Activated CD4-positive, alpha-beta T cell treated with anti-CD3 and anti-CD28 coated beads, Interleukin-2, amount 50 U/mL, for 48 hours (primary cell): ENCODE measurements at regions not wholly inside any gene's neighbourhood (a gene's known extent, or its start where the extent isn't known, plus 50 kb on each side); places are given as distances from the start of the nearest gene placed in this dataset.
"Not testable (repeated sequence)": the region's sequence is repeated elsewhere in the genome, so short reads cannot be mapped to it uniquely, and the experiment has no call there.

ENCODE experiments used
- DNase-seq, 2 experiments: peaks; one replicate each; pipeline ENCODE4 v3.0.0-alpha.2; 2020

DNA sequence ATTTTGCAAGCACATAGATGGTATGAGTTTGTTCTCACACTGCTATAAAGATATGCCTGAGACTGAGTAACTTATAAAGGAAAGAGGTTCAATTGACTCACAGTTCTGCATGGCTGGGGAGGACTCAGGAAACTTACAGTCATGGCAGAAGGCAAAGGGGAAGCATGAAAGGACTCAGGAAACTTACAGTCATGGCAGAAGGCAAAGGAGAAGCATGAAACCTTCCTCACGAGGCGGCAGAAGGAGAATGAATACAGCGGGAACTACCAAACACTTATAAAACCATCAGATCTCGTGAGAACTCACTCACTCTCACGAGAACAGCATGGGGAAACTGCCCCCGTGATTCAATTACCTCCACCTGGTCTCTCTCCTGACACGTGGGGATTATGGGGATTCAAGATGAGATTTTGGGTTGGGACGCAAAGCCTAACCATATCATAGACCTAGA lies 101.9 kb upstream of the NCOR2 start:
- not testable (repeated sequence) for DNase-seq

DNA sequence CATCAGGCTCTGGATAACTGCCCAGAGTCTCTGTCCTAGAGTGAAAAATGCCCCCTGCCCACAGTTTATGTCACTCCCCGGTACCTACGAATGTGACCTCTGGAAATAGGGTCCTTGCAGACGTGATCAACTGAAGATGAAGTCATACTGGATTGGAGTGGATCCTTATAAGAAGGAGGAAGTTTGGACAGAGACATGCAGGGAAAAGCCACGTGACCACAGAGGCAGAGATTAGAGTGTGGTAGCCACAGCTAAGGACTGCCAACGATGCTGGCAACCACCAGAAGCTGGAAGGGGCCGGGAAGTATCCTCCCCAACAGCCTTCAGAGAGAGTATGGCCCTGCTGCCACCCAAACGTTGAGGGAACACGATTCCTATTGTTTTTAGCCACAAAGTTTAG lies 101.2 kb upstream of the NCOR2 start:
- DNase-seq = no peak

DNA sequence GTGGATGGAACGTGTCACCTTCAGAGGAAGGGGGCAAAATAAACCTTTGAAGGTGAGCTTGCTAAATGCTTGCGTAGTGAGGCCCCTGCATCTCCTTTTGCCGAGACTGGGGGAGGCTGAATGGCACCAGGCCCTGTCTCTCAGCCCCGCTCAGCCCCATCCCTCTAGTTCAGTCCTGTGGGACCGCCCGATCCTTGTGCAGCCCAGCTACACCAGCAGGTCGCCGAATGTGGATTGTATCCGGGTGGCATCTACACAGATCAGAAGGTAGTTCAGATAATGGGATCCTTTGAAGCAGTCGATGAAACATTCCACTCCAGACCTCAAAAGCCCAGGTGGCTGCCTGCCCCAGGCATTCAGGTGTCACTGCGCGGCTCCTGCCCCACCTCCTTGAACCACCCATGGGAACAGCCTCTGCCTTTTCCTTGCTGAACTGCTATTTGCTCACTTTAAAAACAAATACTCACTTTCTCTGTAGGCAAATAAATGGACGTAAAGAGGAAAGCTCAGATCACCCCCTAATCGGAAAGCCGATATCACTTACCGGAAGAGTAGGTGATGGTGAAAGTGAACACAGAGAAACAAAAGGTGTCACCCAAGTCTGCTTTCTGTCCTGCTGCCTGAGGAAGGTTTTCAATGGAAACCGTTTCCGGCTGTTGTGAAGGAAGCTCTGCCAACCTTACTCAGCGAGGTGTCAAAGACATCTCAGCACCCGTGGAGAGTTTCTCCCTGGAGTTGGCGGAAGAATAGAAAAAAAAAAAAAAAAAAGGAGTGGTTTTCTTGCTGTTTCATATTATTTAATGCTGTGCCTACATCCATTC lies 100.3 kb upstream of the NCOR2 start:
- no peak for DNase-seq

DNA sequence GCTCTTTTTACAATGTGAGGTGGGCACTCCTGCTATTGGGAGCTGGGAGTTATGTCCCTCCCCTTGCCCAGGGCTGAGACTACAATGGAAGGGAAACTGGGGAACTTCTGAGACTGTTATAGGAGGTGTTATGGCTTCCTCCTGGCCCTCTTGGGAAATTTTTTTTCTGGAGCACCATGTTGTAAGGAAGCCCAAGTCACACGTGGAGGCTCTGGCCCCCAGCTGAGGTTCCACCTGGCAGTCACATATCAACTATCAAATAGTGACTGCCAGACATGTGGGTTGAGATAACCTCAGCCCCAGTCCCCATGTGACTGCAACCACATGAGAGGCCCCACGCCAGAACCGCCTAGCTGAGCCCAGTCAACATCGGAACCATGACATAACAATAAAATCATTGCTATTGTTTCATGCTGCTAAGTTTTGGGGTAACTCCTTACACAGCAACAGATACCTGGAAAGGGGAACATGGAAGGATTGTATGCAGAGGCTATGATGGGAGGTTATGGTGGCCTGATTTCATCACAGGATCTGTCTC lies 99.4 kb upstream of the NCOR2 start:
- no peak for DNase-seq

GRCh38 chr12:124665511-124665910 lies 98.1 kb upstream of the NCOR2 start:
- no peak for DNase-seq

GRCh38 chr12:124664395-124665111 lies 97.1 kb upstream of the NCOR2 start:
- DNase-seq = no peak

DNA sequence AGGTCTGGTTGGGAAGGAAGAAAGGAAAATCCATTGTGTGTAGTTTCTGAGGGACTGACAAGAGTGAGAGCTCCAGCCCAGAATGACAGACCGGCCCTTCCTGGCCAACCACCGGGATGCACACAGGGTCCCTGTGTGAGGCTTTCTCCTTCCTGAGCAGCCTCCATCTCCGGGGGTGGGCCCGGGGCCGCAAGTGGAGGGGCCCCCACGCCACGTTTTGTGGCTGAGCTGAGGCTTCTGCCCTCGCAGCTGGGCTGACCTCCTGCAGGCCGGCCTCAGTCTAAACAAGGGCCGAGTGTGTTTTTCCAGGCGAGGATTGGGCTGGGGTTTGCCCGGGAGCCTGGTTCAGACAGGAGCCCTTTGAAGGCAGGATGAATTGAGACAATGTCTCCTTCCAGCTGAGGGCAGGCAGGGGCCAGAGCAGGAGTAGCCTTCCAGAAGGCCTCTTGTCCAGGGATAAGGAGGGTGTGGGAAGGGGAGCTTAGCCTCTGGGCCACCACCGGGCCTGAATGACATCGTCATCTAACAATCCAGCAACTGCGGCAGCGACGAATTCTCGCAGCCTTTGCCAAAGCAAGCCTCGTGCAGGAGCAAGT lies 96.5 kb upstream of the NCOR2 start:
- no peak for DNase-seq

DNA sequence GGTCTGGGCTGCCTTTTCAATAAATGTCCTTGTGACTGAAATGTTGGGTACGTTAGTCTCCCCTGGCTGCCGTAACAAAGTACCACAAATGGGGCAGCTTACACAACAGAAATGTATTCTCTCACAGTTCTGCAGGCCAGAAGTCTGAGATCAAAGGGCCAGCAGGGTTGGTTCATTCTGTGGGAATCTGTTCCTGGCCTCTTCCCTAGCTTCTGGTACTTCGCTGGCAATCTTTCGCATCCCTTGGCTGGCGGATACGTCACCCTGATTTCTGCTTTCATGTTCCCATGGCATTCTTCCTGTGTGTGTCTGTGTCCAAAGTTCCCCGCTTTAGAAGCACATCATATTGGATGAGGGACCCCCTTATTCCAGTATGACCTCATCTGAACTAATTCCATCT lies 95.8 kb upstream of the NCOR2 start:
- no peak for DNase-seq

- DNase-seq = no peak
Measured at GRCh38 chr12:124661341-124661740, 93.9 kb upstream of the NCOR2 start.

DNA sequence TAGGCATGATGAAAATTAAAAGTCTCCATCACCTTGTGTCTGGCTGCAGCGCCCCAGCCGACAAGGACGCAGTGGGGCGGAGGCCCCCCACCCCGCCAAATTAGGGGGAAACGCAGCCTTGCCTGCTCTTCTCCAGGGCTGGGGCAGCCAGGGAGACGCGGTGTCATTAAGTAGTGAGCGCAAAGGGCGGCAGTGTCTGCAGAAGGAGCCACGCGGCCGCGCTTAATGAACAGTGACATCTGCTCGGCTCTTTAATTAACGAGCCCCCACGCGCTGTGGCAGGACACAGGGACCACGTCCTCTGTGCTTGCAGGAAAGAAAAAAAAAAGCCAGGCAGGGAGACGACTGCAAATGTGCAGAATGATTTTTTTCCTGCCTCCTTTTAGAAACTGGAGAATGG lies 93.4 kb upstream of the NCOR2 start:
- DNase-seq = no peak

GRCh38 chr12:124658806-124659402 lies 91.5 kb upstream of the NCOR2 start:
- no peak for DNase-seq

DNA sequence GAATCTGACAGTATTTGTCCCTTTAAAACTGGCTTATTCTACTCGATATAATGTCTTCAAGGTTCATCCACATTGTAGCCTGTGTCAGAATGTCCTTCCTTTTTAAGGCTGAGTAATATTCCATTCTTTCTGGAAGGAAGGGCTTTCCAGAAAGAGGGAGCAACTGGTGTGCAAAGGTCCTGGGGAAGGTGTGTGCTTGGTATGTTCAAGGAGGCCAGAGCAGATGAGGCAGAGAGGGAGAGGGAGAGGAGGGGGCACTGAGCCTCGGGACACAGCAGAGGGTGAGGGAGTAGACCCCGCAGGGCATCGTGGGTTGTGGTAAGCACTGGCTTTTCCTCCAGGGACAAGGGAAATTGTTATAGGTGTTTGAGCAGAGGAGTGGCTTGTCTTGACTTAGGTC lies 90.9 kb upstream of the NCOR2 start:
- no peak for DNase-seq

- no peak for DNase-seq
Measured at GRCh38 chr12:124656947-124657434, 89.6 kb upstream of the NCOR2 start.

GRCh38 chr12:124655698-124656516 lies 88.5 kb upstream of the NCOR2 start:
- DNase-seq = no peak

- DNase-seq = no peak
Measured at GRCh38 chr12:124655048-124655697, 87.8 kb upstream of the NCOR2 start.

DNA sequence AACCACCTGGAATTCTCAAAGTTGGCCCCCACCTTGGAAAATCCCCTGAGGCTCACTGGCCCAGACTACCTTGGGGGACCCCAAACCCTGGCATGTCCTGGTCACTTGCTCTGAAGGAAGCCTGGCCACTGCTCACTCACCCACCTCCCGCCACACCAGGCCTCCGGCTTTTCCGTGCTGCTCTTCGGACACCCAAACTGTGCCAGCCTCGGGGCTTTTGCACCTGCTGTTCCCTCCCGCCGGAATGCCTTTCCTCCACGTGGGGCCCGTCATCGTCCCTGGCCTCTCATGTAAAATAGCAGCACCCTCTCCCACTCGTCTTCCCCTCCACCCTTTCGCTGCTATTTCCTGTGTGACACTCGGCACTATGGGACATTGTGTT lies 87.2 kb upstream of the NCOR2 start:
- DNase-seq = no peak

DNA sequence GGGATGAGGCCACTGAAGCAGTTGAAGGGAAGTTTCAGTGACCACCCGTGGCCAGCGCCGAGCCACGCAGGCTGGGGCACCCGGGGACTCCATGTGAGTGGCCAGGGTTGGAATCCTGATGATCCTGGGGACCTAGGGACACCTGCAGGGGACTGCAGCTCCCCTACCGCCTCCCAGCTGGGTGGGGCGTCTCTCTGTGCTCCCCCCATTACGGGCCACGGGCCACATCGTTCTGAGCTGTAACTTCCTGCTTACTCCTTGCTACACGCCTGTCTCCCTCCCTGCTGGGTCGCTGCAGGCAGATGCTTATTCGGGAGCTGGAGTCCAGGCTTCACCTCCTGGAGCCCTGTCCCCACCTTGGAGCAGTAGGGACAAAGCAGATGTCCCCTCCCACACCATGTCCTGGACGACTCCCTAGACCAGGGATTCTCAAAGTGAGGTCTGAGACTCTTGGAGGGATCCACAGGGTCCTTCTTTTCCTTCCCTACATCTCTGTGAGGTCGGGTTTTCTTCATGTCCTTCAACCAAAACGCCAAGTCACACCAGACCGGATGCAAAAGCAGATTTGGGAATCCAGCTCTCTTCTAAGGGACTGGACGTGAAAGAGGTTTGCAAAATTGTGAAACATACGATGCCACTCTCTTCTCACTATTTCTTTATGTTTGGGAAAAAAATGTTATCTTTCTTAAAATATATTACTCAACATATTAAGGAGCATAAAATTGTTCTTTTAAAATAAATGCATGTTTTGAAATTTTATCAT lies 85.9 kb upstream of the NCOR2 start:
- DNase-seq = no peak

DNA sequence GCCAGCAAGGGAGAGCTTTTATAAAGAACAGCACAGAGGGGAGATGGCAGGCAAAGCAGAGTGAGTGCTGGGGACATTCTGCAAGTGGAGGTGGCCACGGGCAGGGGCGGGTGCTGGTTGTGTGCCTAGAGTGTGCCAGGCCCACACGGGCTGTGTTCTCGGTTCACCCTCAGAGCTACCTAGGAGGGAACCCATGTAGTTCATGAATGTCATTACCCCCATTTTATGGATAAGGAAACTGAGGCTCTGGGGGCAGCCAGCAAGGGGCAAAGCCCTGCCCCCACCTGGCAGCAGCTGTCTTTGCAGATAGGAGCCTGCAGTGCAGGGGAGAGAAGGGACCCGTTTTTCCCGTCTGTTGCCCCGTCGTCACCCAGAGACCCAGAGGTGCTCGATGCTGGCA lies 85.2 kb upstream of the NCOR2 start:
- DNase-seq = no peak

- no peak for DNase-seq
Measured at GRCh38 chr12:124651516-124652273, 84.3 kb upstream of the NCOR2 start.

- no peak for DNase-seq
Measured at GRCh38 chr12:124650912-124651311, 83.5 kb upstream of the NCOR2 start.
